Mesenchymal stem cell (in vitro differentiated cells and primary cell): ENCODE measurements at regions not wholly inside any gene's neighbourhood (a gene's known extent, or its start where the extent isn't known, plus 50 kb on each side); places are given as distances from the start of the nearest gene placed in this dataset.

ENCODE experiments used
- DNase-seq: peaks from one replicate; pipeline ENCODE4 v3.0.0-alpha.2; 2013
- H2AFZ ChIP-seq: one replicate; pipeline ENCODE4 v1.6.1; 2013; ENCODE audit warnings: low read depth, mild to moderate bottlenecking, control low read depth, inconsistent platforms, low read length, moderate library complexity
- H2AK5ac ChIP-seq: 2 replicates; pipeline ENCODE4 v1.6.1; 2013; ENCODE audit warnings: low read length, moderate library complexity, mild to moderate bottlenecking, inconsistent platforms; ENCODE audit not compliant: severe bottlenecking
- H2BK120ac ChIP-seq: one replicate; pipeline ENCODE4 v1.6.1; 2013; ENCODE audit warnings: low read depth, mild to moderate bottlenecking, inconsistent platforms, low read length, moderate library complexity
- H2BK12ac ChIP-seq, 2 experiments: one replicate each; pipeline ENCODE4 v1.6.1; 2013; ENCODE audit warnings: inconsistent platforms in 2 of 2, low read length in 2 of 2, mild to moderate bottlenecking in 2 of 2, moderate library complexity in 2 of 2, control low read depth in 1 of 2
- H2BK15ac ChIP-seq: one replicate; pipeline ENCODE4 v1.6.1; 2013; ENCODE audit warnings: mild to moderate bottlenecking, low read depth, inconsistent platforms; ENCODE audit not compliant: poor library complexity, severe bottlenecking
- H2BK5ac ChIP-seq: 2 replicates; pipeline ENCODE4 v1.6.1; 2013; ENCODE audit warnings: low read depth, mild to moderate bottlenecking, low read length, control low read depth, inconsistent platforms; ENCODE audit not compliant: poor library complexity, severe bottlenecking
- H3K14ac ChIP-seq, 2 experiments: one replicate each; pipeline ENCODE4 v1.6.1; 2013; ENCODE audit warnings: inconsistent platforms in 2 of 2, low read length in 2 of 2, control low read depth in 1 of 2, mild to moderate bottlenecking in 1 of 2, moderate library complexity in 1 of 2
- H3K18ac ChIP-seq, 2 experiments: one replicate each; pipeline ENCODE4 v1.6.1; 2013; ENCODE audit warnings: inconsistent platforms in 2 of 2, low read length in 2 of 2, control low read depth in 1 of 2, low read depth in 1 of 2, mild to moderate bottlenecking in 1 of 2
- H3K23ac ChIP-seq, 2 experiments: one replicate each; pipeline ENCODE4 v1.6.1; 2013; ENCODE audit warnings: inconsistent platforms in 2 of 2, low read length in 2 of 2, mild to moderate bottlenecking in 2 of 2, moderate library complexity in 2 of 2, control low read depth in 1 of 2
- H3K27ac ChIP-seq: 2 replicates; pipeline ENCODE4 v1.5.1; 2013; ENCODE audit warnings: mild to moderate bottlenecking, moderate library complexity, low read length, control low read depth, inconsistent platforms; ENCODE audit not compliant: poor library complexity, severe bottlenecking
- H3K27me3 ChIP-seq, 2 experiments: 2 replicates each; pipeline versions ENCODE4 v1.6.1 to v1.7.0; 2013; ENCODE audit warnings: low read length in 2 of 2, mild to moderate bottlenecking in 2 of 2, moderate library complexity in 2 of 2, control low read depth in 1 of 2, inconsistent platforms in 1 of 2; ENCODE audit not compliant: control insufficient read depth in 1 of 2, insufficient read depth in 1 of 2
- H3K36me3 ChIP-seq, 2 experiments: 2 replicates each; pipeline versions ENCODE4 v1.6.1 to v1.7.0; 2013; ENCODE audit warnings: low read length in 2 of 2, control low read depth in 1 of 2, inconsistent platforms in 1 of 2, low read depth in 1 of 2, mild to moderate bottlenecking in 1 of 2; ENCODE audit not compliant: insufficient read depth in 2 of 2, control insufficient read depth in 1 of 2
- H3K4ac ChIP-seq, 2 experiments: one replicate each; pipeline ENCODE4 v1.6.1; 2013; ENCODE audit warnings: inconsistent platforms in 2 of 2, low read length in 2 of 2, mild to moderate bottlenecking in 2 of 2, moderate library complexity in 2 of 2, control low read depth in 1 of 2, low read depth in 1 of 2
- H3K4me1 ChIP-seq: 2 replicates; pipeline ENCODE4 v1.6.1; 2013; ENCODE audit warnings: low read depth, low read length, control low read depth; ENCODE audit not compliant: control insufficient read depth, insufficient read depth
- H3K4me2 ChIP-seq: 2 replicates; pipeline ENCODE4 v1.6.1; 2013; ENCODE audit warnings: low read length, mild to moderate bottlenecking, inconsistent platforms; ENCODE audit not compliant: poor library complexity, severe bottlenecking
- H3K4me3 ChIP-seq, 2 experiments: 2 replicates each; pipeline versions ENCODE4 v1.5.1 to v1.7.0; 2013; ENCODE audit warnings: low read length in 2 of 2, mild to moderate bottlenecking in 2 of 2, control low read depth in 1 of 2, low read depth in 1 of 2; ENCODE audit not compliant: insufficient read depth in 1 of 2
- H3K79me1 ChIP-seq: replicated peaks from 2 replicates; pipeline ENCODE4 v1.6.1; 2013; ENCODE audit warnings: mild to moderate bottlenecking, control low read depth, low read length, inconsistent platforms; ENCODE audit not compliant: poor library complexity, severe bottlenecking
- H3K9ac ChIP-seq: 2 replicates; pipeline ENCODE4 v1.7.0; 2013; ENCODE audit warnings: mild to moderate bottlenecking, low read length, moderate library complexity
- H3K9me3 ChIP-seq: 2 replicates; pipeline ENCODE4 v1.7.0; 2013; ENCODE audit warnings: mild to moderate bottlenecking, low read length; ENCODE audit not compliant: control insufficient read depth
- H4K8ac ChIP-seq: one replicate; pipeline ENCODE4 v1.6.1; 2013; ENCODE audit warnings: inconsistent platforms, mild to moderate bottlenecking, low read length, moderate library complexity
- H4K91ac ChIP-seq: one replicate; pipeline ENCODE4 v1.6.1; 2013; ENCODE audit warnings: mild to moderate bottlenecking, low read length, inconsistent platforms
- WGBS: methylation state at CpG from one replicate; pipeline ENCODE4 v1.1.7; 2013; ENCODE audit warnings: mixed read lengths; 5-methylcytosine and 5-hydroxymethylcytosine counted together

- Histone ChIP-seq H3K27ac (no peak overlapping the region), H3K18ac (no peak overlapping the region), H3K9me3 (peaks cover 6% of the 10 kb centered on the region), H2BK5ac (no peak overlapping the region), H4K8ac (no peak overlapping the region), H2BK12ac (no peak overlapping the region), H3K9ac (no peak overlapping the region), H4K91ac (no peak overlapping the region), H3K4ac (no peak overlapping the region), H2BK15ac (no peak overlapping the region), H3K4me2 (no peak overlapping the region), H2AFZ (no peak overlapping the region), H3K79me1 (no peaks in the 10 kb centered on the region), H3K36me3 (no peaks in the 10 kb centered on the region), H3K4me3 (no peak overlapping the region), H3K4me1 (no peaks in the 10 kb centered on the region), H2BK120ac (no peak overlapping the region), H3K27me3 (no peaks in the 10 kb centered on the region), H2AK5ac (no peak overlapping the region), H3K14ac (peak overlapping the region in 1 of 2 experiments; percentile 65), H3K23ac (no peak overlapping the region)
- DNase-seq, result no peak
- WGBS, result 76% methylated on average over 11 of the region's 14 CpGs
These were observed 565.0 kb upstream of the CNTN5 start for GRCh38 chr11:98455500-98456307.

GRCh38 chr11:98456308-98456680, 564.5 kb upstream of the CNTN5 start:
- H2BK12ac ChIP-seq, result no peak overlapping the region
- no peak overlapping the region for H2AFZ ChIP-seq
- H4K91ac ChIP-seq, result no peak overlapping the region
- H2BK120ac ChIP-seq, result no peak overlapping the region
- 88% methylated on average over 5 of the region's 5 CpGs for WGBS
- no peak overlapping the region for H3K23ac ChIP-seq
- no peaks in the 10 kb centered on the region for H3K4me1 ChIP-seq
- no peaks in the 10 kb centered on the region for H3K27me3 ChIP-seq
- no peak overlapping the region for H3K9ac ChIP-seq
- H3K4ac ChIP-seq, result no peak overlapping the region
- no peak overlapping the region for H3K4me3 ChIP-seq
- no peak overlapping the region for H3K18ac ChIP-seq
- DNase-seq, result no peak
- H2BK15ac ChIP-seq, result no peak overlapping the region
- no peaks in the 10 kb centered on the region for H3K79me1 ChIP-seq
- peaks cover 6% of the 10 kb centered on the region for H3K9me3 ChIP-seq
- H3K4me2 ChIP-seq, result no peak overlapping the region
- no peak overlapping the region for H3K14ac ChIP-seq
- no peak overlapping the region for H2AK5ac ChIP-seq
- H2BK5ac ChIP-seq, result no peak overlapping the region
- H4K8ac ChIP-seq, result no peak overlapping the region
- H3K27ac ChIP-seq, result no peak overlapping the region
- H3K36me3 ChIP-seq, result no peaks in the 10 kb centered on the region

- no peak overlapping the region for H3K14ac ChIP-seq
- no peak for DNase-seq
- no peak overlapping the region for H3K23ac ChIP-seq
- no peaks in the 10 kb centered on the region for H3K4me1 ChIP-seq
- no peaks in the 10 kb centered on the region for H3K9me3 ChIP-seq
- no peak overlapping the region for H4K8ac ChIP-seq
- H3K4me2 ChIP-seq, result no peak overlapping the region
- no peak overlapping the region for H2AK5ac ChIP-seq
- H2BK120ac ChIP-seq, result no peak overlapping the region
- no peak overlapping the region for H3K18ac ChIP-seq
- H3K36me3 ChIP-seq, result no peaks in the 10 kb centered on the region
- H2AFZ ChIP-seq, result no peak overlapping the region
- no peak overlapping the region for H4K91ac ChIP-seq
- no peak overlapping the region for H3K4ac ChIP-seq
- no peaks in the 10 kb centered on the region for H3K27me3 ChIP-seq
- H3K27ac ChIP-seq, result no peak overlapping the region
- no peak overlapping the region for H3K9ac ChIP-seq
- no peak overlapping the region for H3K4me3 ChIP-seq
- H2BK12ac ChIP-seq, result no peak overlapping the region
- 95% methylated on average over 1 of the region's 2 CpGs for WGBS
- H3K79me1 ChIP-seq, result no peaks in the 10 kb centered on the region
- no peak overlapping the region for H2BK5ac ChIP-seq
- no peak overlapping the region for H2BK15ac ChIP-seq
These were observed 525.7 kb upstream of the CNTN5 start for GRCh38 chr11:98495016-98495415.

- no peaks in the 10 kb centered on the region for H3K36me3 ChIP-seq
- WGBS, result 57% methylated on average over 5 of the region's 5 CpGs
These were observed 525.1 kb upstream of the CNTN5 start for GRCh38 chr11:98495601-98496000.

More at GRCh38 chr11:98495601-98496000, 525.1 kb upstream of the CNTN5 start:
- no peaks in the 10 kb centered on the region for H3K27me3 ChIP-seq
- H3K4me3 ChIP-seq, result no peak overlapping the region
- no peak overlapping the region for H3K23ac ChIP-seq
- H2BK5ac ChIP-seq, result no peak overlapping the region
- H3K27ac ChIP-seq, result no peak overlapping the region
- no peak overlapping the region for H3K14ac ChIP-seq
- H3K4me2 ChIP-seq, result no peak overlapping the region
- no peak for DNase-seq
- no peak overlapping the region for H4K91ac ChIP-seq
- H3K4ac ChIP-seq, result no peak overlapping the region
- H2AK5ac ChIP-seq, result no peak overlapping the region
- no peaks in the 10 kb centered on the region for H3K79me1 ChIP-seq
- no peak overlapping the region for H2BK12ac ChIP-seq
- no peak overlapping the region for H4K8ac ChIP-seq
- no peaks in the 10 kb centered on the region for H3K4me1 ChIP-seq
- no peak overlapping the region for H2AFZ ChIP-seq
- H3K9me3 ChIP-seq, result no peaks in the 10 kb centered on the region
- no peak overlapping the region for H2BK15ac ChIP-seq
- no peak overlapping the region for H3K9ac ChIP-seq
- no peak overlapping the region for H2BK120ac ChIP-seq
- no peak overlapping the region for H3K18ac ChIP-seq
